Panc1 (cell line): ENCODE measurements at regions not wholly inside any gene's neighbourhood (a gene's known extent, or its start where the extent isn't known, plus 50 kb on each side); places are given as distances from the start of the nearest gene placed in this dataset.

Source experiments
- ATAC-seq: fragments of 200-7000 bp; cut with Tn5 transposase; 2 replicates; pipeline ENCODE4 v1.9.1; 2020; ENCODE audit warnings: mild to moderate bottlenecking, moderate library complexity
- BruUV-seq: library from RNA; stranded (reverse); fragments of 400-500 nt; replicated peaks from 2 replicates; lab custom pipeline; 2021; lab: Mats Ljungman, UMichigan
- CTCF ChIA-PET: fragments of 300-600 bp; sonication (Branson Sonifier 250); formaldehyde crosslinking; loops from one replicate; lab custom pipeline; 2022; ENCODE audit warnings: antibody characterized with exemption; lab: Charles Lee
- POLR2A ChIA-PET: fragments of 300-600 bp; sonication (Branson Sonifier 250); formaldehyde crosslinking; loops from one replicate; lab custom pipeline; 2022; ENCODE audit warnings: antibody characterized with exemption; lab: Charles Lee
- DNase-seq: peaks from one replicate; pipeline ENCODE4 v3.0.0-alpha.2; 2010; ENCODE audit warnings: low read depth, low spot score
- H3K27ac ChIP-seq: 2 replicates; pipeline ENCODE4 v1.5.1; 2011; ENCODE audit warnings: mild to moderate bottlenecking, low read length, inconsistent platforms
- H3K27me3 ChIP-seq: fragments of 200-500 bp; sonication (Bioruptor generic); 2 replicates; pipeline ENCODE4 v1.6.0; 2014; ENCODE audit warnings: low read length, inconsistent platforms; ENCODE audit not compliant: control insufficient read depth, insufficient read depth
- H3K36me3 ChIP-seq: fragments of 200-500 bp; sonication (Bioruptor generic); 2 replicates; pipeline ENCODE4 v1.5.1; 2014; ENCODE audit warnings: inconsistent platforms, mild to moderate bottlenecking, low read length, moderate library complexity; ENCODE audit not compliant: control insufficient read depth, insufficient read depth
- H3K4me1 ChIP-seq: 2 replicates; pipeline ENCODE4 v1.5.1; 2011; ENCODE audit warnings: inconsistent platforms, mild to moderate bottlenecking, low read length, moderate library complexity; ENCODE audit not compliant: control insufficient read depth, insufficient read depth
- H3K4me3 ChIP-seq, 2 experiments: 2 replicates each; pipeline ENCODE4 v1.5.1; 2011 to 2012; ENCODE audit warnings: low read depth in 2 of 2, low read length in 2 of 2, mild to moderate bottlenecking in 2 of 2, inconsistent platforms in 1 of 2, moderate library complexity in 1 of 2
- H3K9me3 ChIP-seq: fragments of 200-500 bp; sonication (Bioruptor generic); 2 replicates; pipeline ENCODE4 v1.5.1; 2014; ENCODE audit warnings: low read depth, mild to moderate bottlenecking, inconsistent platforms, low read length, moderate library complexity; ENCODE audit not compliant: control insufficient read depth, insufficient read depth
- POLR2AphosphoS5 ChIP-seq: IDR thresholded peaks from 2 replicates; pipeline ENCODE4 v1.6.1; 2012; ENCODE audit warnings: mild to moderate bottlenecking, low read depth, low read length, moderate library complexity
- SIN3A ChIP-seq: IDR thresholded peaks from 2 replicates; pipeline ENCODE4 v1.6.1; 2012; ENCODE audit warnings: low read depth, mild to moderate bottlenecking, low read length, moderate library complexity, borderline replicate concordance; ENCODE audit not compliant: insufficient read depth
- TCF7L2 ChIP-seq: IDR thresholded peaks from 2 replicates; pipeline ENCODE4 v1.6.1; 2011; ENCODE audit warnings: mild to moderate bottlenecking, low read depth, low read length, inconsistent platforms
- in situ Hi-C: cut with HindIII; loops from 2 replicates; pipeline ENCODE4 v1.10.0; 2016; ENCODE audit warnings: low sequenced_read_pairs, low pct_unique_long_range_greater_than_20kb
- intact Hi-C: fragments of 100-400 bp; cut with micrococcal nuclease; formaldehyde crosslinking; loops from one replicate; pipeline ENCODE4 v1.10.0; 2022; ENCODE audit not compliant: unreplicated experiment
- TF ChIP-seq, protein P1 (sequence below), 2 experiments: IDR thresholded peaks; 2 replicates each; pipeline ENCODE4 v1.6.1; 2011 to 2012; ENCODE audit warnings: low read depth in 2 of 2, control low read depth in 1 of 2, low read length in 1 of 2, mild to moderate bottlenecking in 1 of 2, moderate library complexity in 1 of 2; ENCODE audit not compliant: insufficient read depth in 1 of 2
- TF ChIP-seq, protein P2 (sequence below): fragments of 450-650 bp; IDR thresholded peaks from 2 replicates; pipeline ENCODE4 v1.5.1; 2017; ENCODE audit warnings: mild to moderate bottlenecking

DNA sequence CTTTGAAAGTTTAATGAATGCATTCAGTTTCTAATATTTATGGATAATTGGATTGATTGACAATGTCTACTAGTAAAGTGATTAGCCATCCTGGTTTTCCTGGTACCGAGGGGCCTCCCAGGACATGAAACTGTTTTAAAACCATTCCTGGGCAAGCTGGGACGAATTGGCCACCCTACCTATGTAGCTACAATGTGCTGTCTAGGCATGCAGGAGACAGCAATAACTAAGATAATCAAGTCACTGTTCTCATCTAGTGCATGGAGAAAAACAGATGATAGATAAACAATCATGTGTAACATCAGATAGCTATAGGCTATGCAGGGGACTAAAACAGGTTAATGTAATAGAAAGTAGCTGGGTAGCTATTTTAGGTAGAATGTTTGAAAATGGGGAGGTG lies 67.1 kb downstream of the PMAIP1 start:
- Histone ChIP-seq H3K4me3 (no peak overlapping the region), H3K27ac (no peak overlapping the region), H3K9me3 (no peaks in the 10 kb centered on the region), H3K27me3 (no peaks in the 10 kb centered on the region), H3K36me3 (no peaks in the 10 kb centered on the region), H3K4me1 (no peaks in the 10 kb centered on the region)
- DNase-seq = no peak
- CTCF ChIA-PET = no interaction called here
- ATAC-seq = no peak
- TF ChIP-seq, protein P1, sequence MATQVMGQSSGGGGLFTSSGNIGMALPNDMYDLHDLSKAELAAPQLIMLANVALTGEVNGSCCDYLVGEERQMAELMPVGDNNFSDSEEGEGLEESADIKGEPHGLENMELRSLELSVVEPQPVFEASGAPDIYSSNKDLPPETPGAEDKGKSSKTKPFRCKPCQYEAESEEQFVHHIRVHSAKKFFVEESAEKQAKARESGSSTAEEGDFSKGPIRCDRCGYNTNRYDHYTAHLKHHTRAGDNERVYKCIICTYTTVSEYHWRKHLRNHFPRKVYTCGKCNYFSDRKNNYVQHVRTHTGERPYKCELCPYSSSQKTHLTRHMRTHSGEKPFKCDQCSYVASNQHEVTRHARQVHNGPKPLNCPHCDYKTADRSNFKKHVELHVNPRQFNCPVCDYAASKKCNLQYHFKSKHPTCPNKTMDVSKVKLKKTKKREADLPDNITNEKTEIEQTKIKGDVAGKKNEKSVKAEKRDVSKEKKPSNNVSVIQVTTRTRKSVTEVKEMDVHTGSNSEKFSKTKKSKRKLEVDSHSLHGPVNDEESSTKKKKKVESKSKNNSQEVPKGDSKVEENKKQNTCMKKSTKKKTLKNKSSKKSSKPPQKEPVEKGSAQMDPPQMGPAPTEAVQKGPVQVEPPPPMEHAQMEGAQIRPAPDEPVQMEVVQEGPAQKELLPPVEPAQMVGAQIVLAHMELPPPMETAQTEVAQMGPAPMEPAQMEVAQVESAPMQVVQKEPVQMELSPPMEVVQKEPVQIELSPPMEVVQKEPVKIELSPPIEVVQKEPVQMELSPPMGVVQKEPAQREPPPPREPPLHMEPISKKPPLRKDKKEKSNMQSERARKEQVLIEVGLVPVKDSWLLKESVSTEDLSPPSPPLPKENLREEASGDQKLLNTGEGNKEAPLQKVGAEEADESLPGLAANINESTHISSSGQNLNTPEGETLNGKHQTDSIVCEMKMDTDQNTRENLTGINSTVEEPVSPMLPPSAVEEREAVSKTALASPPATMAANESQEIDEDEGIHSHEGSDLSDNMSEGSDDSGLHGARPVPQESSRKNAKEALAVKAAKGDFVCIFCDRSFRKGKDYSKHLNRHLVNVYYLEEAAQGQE (IDR thresholded peaks at IDR 0.05; ENCODE audit: insufficient read depth in 1 of 2, low read depth in 2 of 2, low read length in 1 of 2) = no peak
- TF ChIP-seq POLR2AphosphoS5 (no peak), SIN3A (no peak), TCF7L2 (no peak)
- TF ChIP-seq, protein P2, sequence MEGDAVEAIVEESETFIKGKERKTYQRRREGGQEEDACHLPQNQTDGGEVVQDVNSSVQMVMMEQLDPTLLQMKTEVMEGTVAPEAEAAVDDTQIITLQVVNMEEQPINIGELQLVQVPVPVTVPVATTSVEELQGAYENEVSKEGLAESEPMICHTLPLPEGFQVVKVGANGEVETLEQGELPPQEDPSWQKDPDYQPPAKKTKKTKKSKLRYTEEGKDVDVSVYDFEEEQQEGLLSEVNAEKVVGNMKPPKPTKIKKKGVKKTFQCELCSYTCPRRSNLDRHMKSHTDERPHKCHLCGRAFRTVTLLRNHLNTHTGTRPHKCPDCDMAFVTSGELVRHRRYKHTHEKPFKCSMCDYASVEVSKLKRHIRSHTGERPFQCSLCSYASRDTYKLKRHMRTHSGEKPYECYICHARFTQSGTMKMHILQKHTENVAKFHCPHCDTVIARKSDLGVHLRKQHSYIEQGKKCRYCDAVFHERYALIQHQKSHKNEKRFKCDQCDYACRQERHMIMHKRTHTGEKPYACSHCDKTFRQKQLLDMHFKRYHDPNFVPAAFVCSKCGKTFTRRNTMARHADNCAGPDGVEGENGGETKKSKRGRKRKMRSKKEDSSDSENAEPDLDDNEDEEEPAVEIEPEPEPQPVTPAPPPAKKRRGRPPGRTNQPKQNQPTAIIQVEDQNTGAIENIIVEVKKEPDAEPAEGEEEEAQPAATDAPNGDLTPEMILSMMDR = no peak
- POLR2A ChIA-PET = no interaction called here
- BruUV-seq = no TSS peak
- in situ Hi-C loops (no loop called here), intact Hi-C loops (no loop called here)

DNA sequence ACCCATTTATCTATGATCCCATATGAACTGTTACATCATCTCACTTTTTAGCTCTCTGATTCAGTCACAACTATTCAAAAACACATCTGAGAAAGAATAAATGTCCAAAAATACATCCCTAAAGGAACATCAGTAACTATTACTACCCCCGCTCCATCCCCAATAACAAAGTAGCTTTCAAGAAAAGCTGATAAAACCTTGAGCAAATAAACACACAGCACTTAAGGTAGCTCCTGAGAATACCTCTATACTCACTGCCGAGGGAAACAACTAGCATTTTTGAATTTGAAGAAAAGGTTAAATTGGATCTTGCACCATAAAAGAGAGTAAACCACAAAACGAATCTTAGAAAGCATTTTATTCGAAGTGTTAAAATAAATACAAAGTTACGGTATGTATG lies 63.4 kb downstream of the PMAIP1 start:
- TF ChIP-seq, protein P2 = no peak
- no peak for TF ChIP-seq SIN3A
- TF ChIP-seq TCF7L2 = no peak
- TF ChIP-seq, protein P1 (IDR thresholded peaks at IDR 0.05; ENCODE audit: insufficient read depth in 1 of 2, low read depth in 2 of 2, low read length in 1 of 2) = no peak
- no peak for TF ChIP-seq POLR2AphosphoS5
- no peaks in the 10 kb centered on the region for H3K9me3 ChIP-seq
- POLR2A ChIA-PET = no interaction called here
- no peak overlapping the region for H3K27ac ChIP-seq
- CTCF ChIA-PET = no interaction called here
- ATAC-seq = no peak
- H3K4me3 ChIP-seq = no peak overlapping the region
- in situ Hi-C loops (no loop called here), intact Hi-C loops (no loop called here)
- no peaks in the 10 kb centered on the region for H3K4me1 ChIP-seq
- H3K27me3 ChIP-seq = no peaks in the 10 kb centered on the region
- no TSS peak for BruUV-seq
- H3K36me3 ChIP-seq = no peaks in the 10 kb centered on the region
- DNase-seq = no peak
